Central memory CD8-positive, alpha-beta T cell (primary cell): ENCODE measurements at regions not wholly inside any gene's neighbourhood (a gene's known extent, or its start where the extent isn't known, plus 50 kb on each side); places are given as distances from the start of the nearest gene placed in this dataset.

Source experiments
- ATAC-seq: fragments of 150-1000 bp; cut with Tn5 transposase; replicated peaks from 2 replicates; pipeline ENCODE4 v1.10.0; 2022; ENCODE audit warnings: mild to moderate bottlenecking, moderate FRiP score, moderate number of reproducible peaks; ENCODE audit not compliant: poor library complexity, severe bottlenecking; ENCODE audit errors: extremely low read depth
- DNase-seq, 2 donors: peaks; one replicate each; pipeline ENCODE4 v3.0.0; 2021; ENCODE audit warnings: low spot score in 2 of 2
- H3K27ac Mint-ChIP-seq: one replicate; pipeline ENCODE4 v1.8.0; 2022; ENCODE audit warnings: low read depth, mild to moderate bottlenecking, moderate library complexity, mixed read lengths
- H3K27me3 Mint-ChIP-seq: one replicate; pipeline ENCODE4 v1.8.0; 2022; ENCODE audit warnings: mixed read lengths
- H3K36me3 Mint-ChIP-seq: one replicate; pipeline ENCODE4 v1.8.0; 2022; ENCODE audit warnings: mild to moderate bottlenecking, moderate library complexity, mixed read lengths; ENCODE audit not compliant: insufficient read depth
- H3K4me1 Mint-ChIP-seq: one replicate; pipeline ENCODE4 v1.8.0; 2022; ENCODE audit warnings: mixed read lengths
- H3K4me3 Mint-ChIP-seq: one replicate; pipeline ENCODE4 v1.8.0; 2022; ENCODE audit warnings: mild to moderate bottlenecking, moderate library complexity, mixed read lengths
- H3K9me3 Mint-ChIP-seq: one replicate; pipeline ENCODE4 v1.8.0; 2022; ENCODE audit warnings: mixed read lengths

GRCh38 chr20:56799187-56799586, 170.1 kb downstream of the TFAP2C start:
- H3K9me3 Mint-ChIP-seq, result peaks cover 6% of the 10 kb centered on the region

GRCh38 chr20:56800088-56800487, 171.0 kb downstream of the TFAP2C start:
- Mint-ChIP-seq H3K9me3 (peaks cover 6% of the 10 kb centered on the region), H3K36me3 (no peaks in the 10 kb centered on the region), H3K4me3 (no peak overlapping the region), H3K27me3 (peaks cover 21% of the 10 kb centered on the region), H3K4me1 (no peaks in the 10 kb centered on the region), H3K27ac (no peak overlapping the region)
- no peak for ATAC-seq
- DNase-seq, result no peak

More at GRCh38 chr20:56799187-56799586, 170.1 kb downstream of the TFAP2C start:
- ATAC-seq, result no peak
- Mint-ChIP-seq H3K4me3 (no peak overlapping the region), H3K36me3 (no peaks in the 10 kb centered on the region), H3K27me3 (peaks cover 26% of the 10 kb centered on the region), H3K27ac (no peak overlapping the region), H3K4me1 (no peaks in the 10 kb centered on the region)
- no peak for DNase-seq

- DNase-seq, result no peak
- no peak overlapping the region for H3K27ac Mint-ChIP-seq
- H3K4me1 Mint-ChIP-seq, result no peaks in the 10 kb centered on the region
- no peak for ATAC-seq
- H3K4me3 Mint-ChIP-seq, result no peak overlapping the region
- H3K27me3 Mint-ChIP-seq, result peaks cover 20% of the 10 kb centered on the region
- peaks cover 6% of the 10 kb centered on the region for H3K9me3 Mint-ChIP-seq
- H3K36me3 Mint-ChIP-seq, result no peaks in the 10 kb centered on the region
Measured at GRCh38 chr20:56801971-56802755, 173.1 kb downstream of the TFAP2C start.

GRCh38 chr20:56802805-56803204, 173.7 kb downstream of the TFAP2C start:
- Mint-ChIP-seq H3K4me1 (no peaks in the 10 kb centered on the region), H3K9me3 (peaks cover 6% of the 10 kb centered on the region), H3K36me3 (no peaks in the 10 kb centered on the region), H3K4me3 (no peak overlapping the region), H3K27me3 (peaks cover 20% of the 10 kb centered on the region), H3K27ac (no peak overlapping the region)
- no peak for DNase-seq
- ATAC-seq, result no peak

DNA sequence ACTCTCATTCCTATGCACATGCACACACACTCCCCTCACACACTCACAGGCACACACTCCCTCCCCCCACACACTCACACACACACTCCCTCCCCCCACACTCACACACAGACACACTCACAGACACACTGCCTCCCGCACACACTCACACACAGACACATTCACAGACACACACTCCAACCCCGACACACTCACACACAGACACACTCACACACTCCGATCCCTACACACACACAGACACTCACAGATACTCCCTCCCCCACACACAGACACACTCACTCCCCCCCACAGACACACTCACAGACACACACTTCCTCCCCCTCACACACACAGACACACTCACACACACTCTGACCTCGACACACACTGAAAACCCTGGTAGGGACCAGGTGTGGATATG, 176.2 kb downstream of the TFAP2C start:
- no peaks in the 10 kb centered on the region for H3K36me3 Mint-ChIP-seq
- ATAC-seq, result no peak

DNA sequence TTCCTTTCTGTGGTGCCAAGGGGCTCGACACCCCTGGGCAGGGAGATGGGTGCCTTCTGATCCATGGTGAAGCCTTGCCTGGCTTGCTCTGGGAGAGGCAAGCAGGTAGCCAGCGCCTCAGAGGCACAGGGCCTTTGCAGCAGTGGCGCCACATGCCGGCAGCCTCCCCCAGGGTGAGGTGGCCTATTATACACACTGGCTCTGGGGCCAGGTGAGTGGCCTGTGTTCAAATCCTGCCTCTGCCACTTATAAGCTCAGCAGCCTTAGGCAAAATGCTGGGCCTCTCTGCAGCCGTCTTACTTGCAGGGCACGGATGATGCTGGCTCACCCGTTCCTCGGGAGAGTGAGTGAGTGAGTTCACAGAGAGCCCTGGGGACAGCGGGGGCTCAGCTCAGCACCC, 176.9 kb downstream of the TFAP2C start:
- H3K27me3 Mint-ChIP-seq, result peaks cover 19% of the 10 kb centered on the region
- no peak overlapping the region for H3K27ac Mint-ChIP-seq
- ATAC-seq (no peak), DNase-seq (no peak)
- no peaks in the 10 kb centered on the region for H3K4me1 Mint-ChIP-seq
- no peak overlapping the region for H3K4me3 Mint-ChIP-seq
- no peaks in the 10 kb centered on the region for H3K9me3 Mint-ChIP-seq
- no peaks in the 10 kb centered on the region for H3K36me3 Mint-ChIP-seq

More for the DNA sequence above, 176.2 kb downstream of the TFAP2C start:
- no peaks in the 10 kb centered on the region for H3K9me3 Mint-ChIP-seq
- no peak for DNase-seq
- peaks cover 19% of the 10 kb centered on the region for H3K27me3 Mint-ChIP-seq
- no peak overlapping the region for H3K27ac Mint-ChIP-seq
- no peaks in the 10 kb centered on the region for H3K4me1 Mint-ChIP-seq
- no peak overlapping the region for H3K4me3 Mint-ChIP-seq

GRCh38 chr20:56806952-56807517, 177.9 kb downstream of the TFAP2C start:
- Mint-ChIP-seq H3K27me3 (peaks cover 19% of the 10 kb centered on the region), H3K27ac (no peak overlapping the region), H3K4me1 (no peaks in the 10 kb centered on the region), H3K4me3 (no peak overlapping the region), H3K36me3 (no peaks in the 10 kb centered on the region), H3K9me3 (no peaks in the 10 kb centered on the region)
- DNase-seq (no peak), ATAC-seq (no peak)

GRCh38 chr20:56808117-56808725, 179.1 kb downstream of the TFAP2C start:
- H3K27me3 Mint-ChIP-seq, result peaks cover 19% of the 10 kb centered on the region
- H3K4me1 Mint-ChIP-seq, result no peaks in the 10 kb centered on the region
- DNase-seq (no peak), ATAC-seq (no peak)
- no peaks in the 10 kb centered on the region for H3K36me3 Mint-ChIP-seq
- no peaks in the 10 kb centered on the region for H3K9me3 Mint-ChIP-seq
- no peak overlapping the region for H3K4me3 Mint-ChIP-seq
- H3K27ac Mint-ChIP-seq, result no peak overlapping the region

DNA sequence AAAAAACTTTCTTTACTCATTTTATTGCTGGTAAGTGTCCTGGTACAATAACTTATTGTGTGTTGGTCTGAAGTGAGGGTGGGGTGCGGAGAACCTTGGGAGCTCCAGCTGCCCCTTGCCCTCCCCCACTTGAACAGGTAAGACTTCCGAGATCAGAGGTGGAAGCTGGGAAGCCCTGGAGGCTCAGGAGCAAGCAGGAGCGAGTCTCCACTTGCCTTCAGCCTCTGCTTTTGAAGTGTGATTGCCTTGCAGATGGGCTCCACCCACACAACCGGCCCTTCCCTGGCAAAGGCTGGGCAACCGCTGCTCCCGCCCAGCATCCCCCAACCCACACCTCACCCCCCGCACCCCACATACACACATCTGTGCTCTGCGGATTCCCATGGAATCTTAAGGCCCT, 179.6 kb downstream of the TFAP2C start:
- ATAC-seq (no peak), DNase-seq (no peak)
- Mint-ChIP-seq H3K27me3 (peaks cover 19% of the 10 kb centered on the region), H3K27ac (no peak overlapping the region), H3K9me3 (no peaks in the 10 kb centered on the region), H3K4me3 (no peak overlapping the region), H3K4me1 (no peaks in the 10 kb centered on the region), H3K36me3 (no peaks in the 10 kb centered on the region)

- Mint-ChIP-seq H3K27ac (no peak overlapping the region), H3K4me3 (no peak overlapping the region), H3K9me3 (no peaks in the 10 kb centered on the region), H3K4me1 (no peaks in the 10 kb centered on the region), H3K36me3 (no peaks in the 10 kb centered on the region), H3K27me3 (peaks cover 19% of the 10 kb centered on the region)
- DNase-seq (no peak), ATAC-seq (no peak)
Measured at GRCh38 chr20:56809668-56810067, 180.6 kb downstream of the TFAP2C start.

DNA sequence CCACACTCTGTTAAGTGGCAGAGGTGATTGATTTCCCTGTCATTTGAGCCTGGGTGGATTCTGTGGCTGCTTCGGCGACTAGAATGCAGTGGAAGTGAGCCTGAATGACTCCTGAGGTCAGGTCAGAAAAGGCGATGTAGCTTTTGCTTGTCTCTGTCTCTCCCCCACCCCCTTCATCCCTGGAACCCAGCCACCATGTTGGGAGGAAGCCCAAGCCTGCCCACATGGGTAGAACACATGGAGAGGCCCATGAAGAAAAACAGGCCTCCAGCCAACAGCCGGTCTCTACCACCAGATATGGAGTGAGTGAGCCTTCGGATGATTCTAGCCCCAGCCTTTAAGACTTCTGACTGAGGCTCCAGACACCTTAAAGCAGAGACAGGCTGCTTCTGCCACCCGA, 181.0 kb downstream of the TFAP2C start:
- Mint-ChIP-seq H3K4me1 (no peaks in the 10 kb centered on the region), H3K27ac (no peak overlapping the region), H3K27me3 (peaks cover 19% of the 10 kb centered on the region), H3K36me3 (no peaks in the 10 kb centered on the region), H3K9me3 (no peaks in the 10 kb centered on the region), H3K4me3 (no peak overlapping the region)
- ATAC-seq (no peak), DNase-seq (no peak)

GRCh38 chr20:56815796-56816195, 186.7 kb downstream of the TFAP2C start:
- H3K4me3 Mint-ChIP-seq, result no peak overlapping the region
- H3K9me3 Mint-ChIP-seq, result peaks cover 5% of the 10 kb centered on the region
- ATAC-seq (no peak), DNase-seq (no peak)
- peaks cover 4% of the 10 kb centered on the region for H3K27me3 Mint-ChIP-seq
- H3K27ac Mint-ChIP-seq, result no peak overlapping the region
- H3K4me1 Mint-ChIP-seq, result no peaks in the 10 kb centered on the region
- no peaks in the 10 kb centered on the region for H3K36me3 Mint-ChIP-seq

GRCh38 chr20:56816349-56816748, 187.2 kb downstream of the TFAP2C start:
- Mint-ChIP-seq H3K27me3 (peaks cover 10% of the 10 kb centered on the region), H3K4me1 (no peaks in the 10 kb centered on the region), H3K4me3 (no peak overlapping the region), H3K9me3 (peaks cover 5% of the 10 kb centered on the region), H3K36me3 (no peaks in the 10 kb centered on the region), H3K27ac (no peak overlapping the region)
- no peak for DNase-seq
- no peak for ATAC-seq
